Breast epithelium (tissue), 3 donors: ENCODE measurements at regions not wholly inside any gene's neighbourhood (a gene's known extent, or its start where the extent isn't known, plus 50 kb on each side); places are given as distances from the start of the nearest gene placed in this dataset.

Experiments
- POLR2A ChIP-seq: fragments of 450-650 bp; IDR thresholded peaks from one replicate; pipeline ENCODE4 v1.6.1; 2016; ENCODE audit warnings: antibody characterized with exemption, mild to moderate bottlenecking, moderate library complexity
- POLR2AphosphoS5 ChIP-seq, 3 donors: sonication (generic); formaldehyde crosslinking; IDR thresholded peaks; one replicate each; pipeline ENCODE4 v1.6.1; 2017; ENCODE audit warnings: antibody characterized with exemption in 3 of 3
- TF ChIP-seq, protein P1 (sequence below), 3 donors: fragments of 450-650 bp; IDR thresholded peaks; one replicate each; pipeline ENCODE4 v1.5.1; 2016 to 2017; ENCODE audit warnings: antibody characterized with exemption in 3 of 3, mild to moderate bottlenecking in 3 of 3, moderate library complexity in 3 of 3

DNA sequence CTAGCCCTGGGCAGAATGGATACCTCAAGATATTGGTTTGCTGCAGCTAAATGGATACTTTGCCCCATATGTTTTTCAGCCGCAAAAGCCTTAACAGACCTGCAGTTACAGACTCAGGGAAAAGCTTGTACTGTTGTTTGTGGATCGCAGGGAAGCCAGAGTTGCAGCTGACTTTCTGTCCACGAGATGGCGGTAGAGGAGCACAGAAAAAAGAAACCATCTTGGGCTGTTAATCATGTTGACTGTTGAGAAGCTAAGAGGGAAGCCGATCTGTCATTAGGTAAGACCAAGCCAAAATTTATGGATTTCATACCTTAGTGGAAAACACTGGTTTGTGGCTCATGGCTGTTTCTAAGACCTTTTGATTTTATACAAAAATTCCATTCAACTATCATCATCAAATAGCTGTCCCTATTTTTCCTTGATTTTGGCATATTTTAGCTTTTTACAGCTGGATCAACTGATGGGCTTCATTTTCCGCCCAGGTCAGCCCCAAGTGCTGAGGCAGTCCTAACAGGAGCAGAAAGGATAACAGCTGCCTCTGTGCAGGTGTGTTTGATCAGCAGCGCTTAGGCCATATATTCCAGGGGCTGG, 205.7 kb upstream of the ZPLD1 start:
- TF ChIP-seq POLR2A: no peak
- no peak for TF ChIP-seq POLR2AphosphoS5 (IDR thresholded peaks at IDR 0.05)
- TF ChIP-seq, protein P1, sequence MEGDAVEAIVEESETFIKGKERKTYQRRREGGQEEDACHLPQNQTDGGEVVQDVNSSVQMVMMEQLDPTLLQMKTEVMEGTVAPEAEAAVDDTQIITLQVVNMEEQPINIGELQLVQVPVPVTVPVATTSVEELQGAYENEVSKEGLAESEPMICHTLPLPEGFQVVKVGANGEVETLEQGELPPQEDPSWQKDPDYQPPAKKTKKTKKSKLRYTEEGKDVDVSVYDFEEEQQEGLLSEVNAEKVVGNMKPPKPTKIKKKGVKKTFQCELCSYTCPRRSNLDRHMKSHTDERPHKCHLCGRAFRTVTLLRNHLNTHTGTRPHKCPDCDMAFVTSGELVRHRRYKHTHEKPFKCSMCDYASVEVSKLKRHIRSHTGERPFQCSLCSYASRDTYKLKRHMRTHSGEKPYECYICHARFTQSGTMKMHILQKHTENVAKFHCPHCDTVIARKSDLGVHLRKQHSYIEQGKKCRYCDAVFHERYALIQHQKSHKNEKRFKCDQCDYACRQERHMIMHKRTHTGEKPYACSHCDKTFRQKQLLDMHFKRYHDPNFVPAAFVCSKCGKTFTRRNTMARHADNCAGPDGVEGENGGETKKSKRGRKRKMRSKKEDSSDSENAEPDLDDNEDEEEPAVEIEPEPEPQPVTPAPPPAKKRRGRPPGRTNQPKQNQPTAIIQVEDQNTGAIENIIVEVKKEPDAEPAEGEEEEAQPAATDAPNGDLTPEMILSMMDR (IDR thresholded peaks at IDR 0.05): peak; percentile 86 to 94 (median 90)
